SJCRH30 (cell line): ENCODE measurements at regions not wholly inside any gene's neighbourhood (a gene's known extent, or its start where the extent isn't known, plus 50 kb on each side); places are given as distances from the start of the nearest gene placed in this dataset.

Experiments
- DNase-seq, 2 experiments: peaks; one replicate each; pipeline ENCODE4 v3.0.0-alpha.2; 2015 to 2020
- H3K27ac ChIP-seq: fragments of 250-450 bp; sonication (Bioruptor Pico); 2 replicates; pipeline ENCODE4 v1.5.1; 2020; ENCODE audit warnings: mild to moderate bottlenecking, moderate library complexity
- H3K27me3 ChIP-seq: fragments of 250-450 bp; sonication (Bioruptor Pico); 2 replicates; pipeline ENCODE4 v1.5.1; 2020; ENCODE audit warnings: mild to moderate bottlenecking, moderate library complexity
- H3K36me3 ChIP-seq: fragments of 250-450 bp; sonication (Bioruptor Pico); 2 replicates; pipeline ENCODE4 v1.5.1; 2020; ENCODE audit warnings: mild to moderate bottlenecking, moderate library complexity
- H3K4me1 ChIP-seq: fragments of 250-450 bp; sonication (Bioruptor Pico); 2 replicates; pipeline ENCODE4 v1.5.1; 2020; ENCODE audit warnings: mild to moderate bottlenecking, moderate library complexity
- H3K4me3 ChIP-seq: fragments of 250-450 bp; sonication (Bioruptor Pico); 2 replicates; pipeline ENCODE4 v1.5.1; 2020; ENCODE audit warnings: mild to moderate bottlenecking, moderate library complexity
- H3K9me3 ChIP-seq: fragments of 250-450 bp; sonication (Bioruptor Pico); replicated peaks from 2 replicates; pipeline ENCODE4 v1.5.1; 2020; ENCODE audit warnings: mild to moderate bottlenecking, moderate library complexity

DNA sequence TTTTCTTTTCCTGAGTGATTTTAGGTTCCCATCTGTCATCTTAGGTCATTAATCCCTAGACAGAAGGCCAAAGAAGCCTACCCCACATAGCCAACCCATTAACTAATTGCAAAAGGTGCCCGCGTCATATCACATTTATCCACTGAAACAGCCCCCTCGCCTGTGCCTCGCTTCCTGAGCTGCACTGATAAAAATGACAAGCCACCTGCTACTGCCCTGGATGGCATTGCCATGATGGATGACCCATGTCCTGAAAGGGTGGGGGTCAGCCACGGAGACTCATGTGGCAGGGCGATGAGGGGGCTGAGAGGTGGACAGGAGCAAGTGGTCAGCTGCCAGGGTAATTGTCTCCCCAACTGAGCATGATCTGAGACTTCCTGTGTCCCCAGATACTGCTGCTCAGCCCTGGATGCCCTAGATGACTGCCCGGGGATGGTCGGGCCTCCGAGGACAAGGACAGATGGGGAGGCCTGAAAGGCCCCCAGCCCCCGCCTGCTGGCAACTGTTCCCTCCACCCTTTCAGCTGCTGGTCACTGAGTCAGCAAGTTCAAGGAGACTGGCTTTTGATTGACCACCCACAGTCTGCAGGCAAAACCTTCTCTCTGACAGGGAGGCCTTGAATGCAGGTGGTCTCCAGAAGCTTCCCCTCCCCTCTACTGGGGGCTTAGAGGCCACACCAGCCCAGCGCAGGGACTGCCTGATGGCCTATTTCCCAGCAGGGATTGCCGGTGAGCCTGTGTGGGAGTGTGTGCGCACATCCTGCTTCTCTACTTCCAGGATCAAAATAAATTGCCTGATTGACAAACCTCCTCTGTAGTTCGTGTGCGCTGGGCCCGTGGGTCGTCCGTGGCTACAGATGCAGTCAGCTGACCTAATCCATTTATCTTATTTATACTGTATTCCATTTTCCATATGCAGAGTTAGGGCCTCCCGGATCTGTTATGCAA lies 496.3 kb downstream of the BCOR start:
- H3K27ac ChIP-seq: peak overlapping the region; percentile 70
- peak; percentile 76 to 78 for DNase-seq

DNA sequence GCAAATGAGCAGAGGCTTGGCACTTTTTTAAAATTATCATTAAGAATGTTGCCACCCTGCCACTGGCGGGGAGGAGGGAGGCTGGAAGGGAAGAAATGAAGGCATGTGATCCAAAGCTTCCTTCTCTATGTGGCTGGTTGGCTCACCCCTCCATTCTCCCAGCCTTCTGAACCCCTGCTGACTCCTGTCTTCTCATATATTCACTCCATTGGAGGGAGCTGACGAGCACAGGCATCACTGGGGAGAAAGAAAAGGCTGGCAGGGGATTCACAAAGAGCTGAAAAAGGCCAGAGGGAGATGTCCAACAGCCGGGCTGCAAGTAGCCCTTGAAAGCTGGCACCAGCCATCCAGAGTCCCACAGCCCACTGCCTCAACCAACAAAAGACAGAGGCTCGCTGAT lies 495.6 kb downstream of the BCOR start:
- Histone ChIP-seq H3K9me3 (no peaks in the 10 kb centered on the region), H3K27ac (peak overlapping the region; percentile 70), H3K4me3 (no peak overlapping the region), H3K4me1 (peaks cover 40% of the 10 kb centered on the region), H3K27me3 (no peaks in the 10 kb centered on the region), H3K36me3 (no peaks in the 10 kb centered on the region)
- DNase-seq: peak; percentile 21 to 49

More for the DNA sequence above, 496.3 kb downstream of the BCOR start:
- Histone ChIP-seq H3K9me3 (no peaks in the 10 kb centered on the region), H3K4me3 (no peak overlapping the region), H3K27me3 (no peaks in the 10 kb centered on the region), H3K36me3 (no peaks in the 10 kb centered on the region), H3K4me1 (peaks cover 40% of the 10 kb centered on the region)

DNA sequence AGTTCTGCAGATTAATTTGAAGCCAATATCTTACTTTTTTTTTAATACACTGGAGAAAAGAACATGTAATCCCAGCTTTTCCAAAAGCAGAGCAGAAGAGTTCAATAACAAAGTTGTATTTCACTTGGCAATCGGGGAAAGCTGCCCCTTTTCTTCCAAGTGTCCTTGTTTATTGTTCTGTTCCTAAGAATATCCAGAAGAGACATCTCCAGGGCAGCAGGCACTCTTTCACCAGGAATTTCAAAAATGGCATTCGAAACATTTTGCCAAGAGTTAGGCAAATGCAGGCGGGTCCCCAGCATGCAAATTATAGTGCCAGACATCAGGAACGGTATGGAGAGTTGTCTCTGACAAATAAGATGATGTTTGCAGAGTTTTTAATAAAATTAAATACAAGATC lies 494.5 kb downstream of the BCOR start:
- peaks cover 40% of the 10 kb centered on the region for H3K4me1 ChIP-seq
- H3K27ac ChIP-seq: no peak overlapping the region

DNA sequence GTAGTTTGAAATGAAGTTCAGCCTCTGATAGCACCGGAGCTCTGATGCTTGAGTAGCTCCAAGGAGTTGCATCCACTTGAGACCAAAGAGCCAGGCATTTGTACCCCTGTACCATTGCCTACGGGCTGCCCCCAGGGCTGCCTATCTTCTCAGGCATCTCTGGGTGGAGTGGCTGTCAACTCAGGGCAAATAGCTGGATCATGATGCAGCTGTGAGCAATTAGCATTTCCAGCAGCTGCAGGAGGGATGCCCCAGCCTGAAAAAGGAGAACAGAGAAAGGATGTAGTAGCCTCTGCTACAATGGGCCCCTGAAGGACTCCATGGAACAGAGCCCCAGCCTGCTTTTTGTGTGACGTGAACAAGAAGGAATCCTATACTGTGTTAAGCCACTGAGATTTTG lies 492.6 kb downstream of the BCOR start:
- peaks cover 40% of the 10 kb centered on the region for H3K4me1 ChIP-seq
- DNase-seq: peak; percentile 80 to 86

More for the DNA sequence above, 494.5 kb downstream of the BCOR start:
- Histone ChIP-seq H3K36me3 (no peaks in the 10 kb centered on the region), H3K27me3 (no peaks in the 10 kb centered on the region), H3K4me3 (no peak overlapping the region), H3K9me3 (no peaks in the 10 kb centered on the region)
- DNase-seq: no peak

DNA sequence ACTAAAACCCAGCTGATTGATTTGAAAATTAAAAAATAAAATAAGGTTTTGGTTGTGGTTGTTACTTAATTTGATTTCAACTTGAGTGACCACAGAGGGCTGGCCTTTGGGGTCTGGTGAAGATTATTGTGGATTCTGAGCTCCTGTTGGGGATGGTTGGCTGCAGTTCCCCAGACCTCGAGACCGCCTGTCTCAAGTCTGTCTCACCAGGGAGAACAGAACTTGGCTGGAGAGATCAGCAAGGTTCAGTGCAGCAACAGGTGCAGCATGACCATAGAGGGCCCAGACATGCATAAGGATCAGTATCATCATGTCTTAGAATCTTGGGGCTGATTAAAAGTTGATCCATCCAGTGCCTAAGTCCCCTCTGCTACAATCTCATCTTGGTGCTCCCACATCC lies 491.9 kb downstream of the BCOR start:
- no peak overlapping the region for H3K4me3 ChIP-seq
- DNase-seq: peak in 1 of 2 experiments; percentile 37
- no peaks in the 10 kb centered on the region for H3K9me3 ChIP-seq
- peak overlapping the region; percentile 63 for H3K27ac ChIP-seq
- H3K27me3 ChIP-seq: no peaks in the 10 kb centered on the region
- H3K36me3 ChIP-seq: no peaks in the 10 kb centered on the region
- peaks cover 40% of the 10 kb centered on the region for H3K4me1 ChIP-seq

More for the DNA sequence above, 492.6 kb downstream of the BCOR start:
- Histone ChIP-seq H3K4me3 (no peak overlapping the region), H3K36me3 (no peaks in the 10 kb centered on the region), H3K27me3 (no peaks in the 10 kb centered on the region), H3K27ac (peak overlapping the region; percentile 63), H3K9me3 (no peaks in the 10 kb centered on the region)

DNA sequence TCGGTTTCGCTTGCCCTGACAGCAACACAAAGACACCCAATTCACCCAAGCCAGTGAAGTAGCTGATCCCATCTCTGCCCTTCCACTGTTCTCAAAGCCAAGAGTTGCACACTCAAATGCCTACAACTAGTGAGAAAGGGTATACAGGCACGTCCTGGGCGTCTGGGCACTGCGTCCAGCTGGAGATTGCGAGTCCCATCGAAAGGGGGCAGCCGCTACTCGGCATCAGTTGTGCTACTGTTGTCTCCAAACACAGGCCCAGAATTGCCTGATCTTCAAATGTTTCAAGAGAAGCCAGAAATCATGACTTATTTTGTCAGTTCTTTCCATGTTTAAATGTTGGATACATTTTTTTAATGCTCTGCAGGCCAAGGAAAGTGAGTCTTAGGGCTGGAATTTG lies 487.8 kb downstream of the BCOR start:
- no peak overlapping the region for H3K4me3 ChIP-seq
- H3K27me3 ChIP-seq: no peaks in the 10 kb centered on the region
- peaks cover 11% of the 10 kb centered on the region for H3K4me1 ChIP-seq
- H3K9me3 ChIP-seq: no peaks in the 10 kb centered on the region
- no peaks in the 10 kb centered on the region for H3K36me3 ChIP-seq
- DNase-seq: no peak
- no peak overlapping the region for H3K27ac ChIP-seq

DNA sequence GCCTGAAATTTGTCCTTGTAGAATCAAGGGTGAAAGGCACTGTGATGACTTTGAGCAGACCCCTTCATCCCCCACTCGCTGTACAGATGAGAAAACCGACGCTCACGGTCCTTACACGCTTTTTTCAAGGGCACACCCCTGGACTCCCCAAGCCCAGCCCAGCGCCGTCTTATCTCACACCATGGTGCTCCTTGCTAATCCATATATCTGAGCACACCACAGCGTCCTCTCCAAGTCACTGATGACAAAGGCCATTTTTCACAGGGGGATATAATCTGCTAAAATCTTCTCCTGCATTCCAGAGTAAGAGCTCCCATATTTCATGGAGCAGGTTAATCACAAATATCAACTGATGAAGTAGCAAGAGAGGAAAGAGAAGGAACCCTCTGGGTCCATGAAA lies 486.3 kb downstream of the BCOR start:
- no peaks in the 10 kb centered on the region for H3K4me1 ChIP-seq
- DNase-seq: no peak
- H3K36me3 ChIP-seq: no peaks in the 10 kb centered on the region
- no peak overlapping the region for H3K27ac ChIP-seq
- no peak overlapping the region for H3K4me3 ChIP-seq
- H3K9me3 ChIP-seq: no peaks in the 10 kb centered on the region
- no peaks in the 10 kb centered on the region for H3K27me3 ChIP-seq

DNA sequence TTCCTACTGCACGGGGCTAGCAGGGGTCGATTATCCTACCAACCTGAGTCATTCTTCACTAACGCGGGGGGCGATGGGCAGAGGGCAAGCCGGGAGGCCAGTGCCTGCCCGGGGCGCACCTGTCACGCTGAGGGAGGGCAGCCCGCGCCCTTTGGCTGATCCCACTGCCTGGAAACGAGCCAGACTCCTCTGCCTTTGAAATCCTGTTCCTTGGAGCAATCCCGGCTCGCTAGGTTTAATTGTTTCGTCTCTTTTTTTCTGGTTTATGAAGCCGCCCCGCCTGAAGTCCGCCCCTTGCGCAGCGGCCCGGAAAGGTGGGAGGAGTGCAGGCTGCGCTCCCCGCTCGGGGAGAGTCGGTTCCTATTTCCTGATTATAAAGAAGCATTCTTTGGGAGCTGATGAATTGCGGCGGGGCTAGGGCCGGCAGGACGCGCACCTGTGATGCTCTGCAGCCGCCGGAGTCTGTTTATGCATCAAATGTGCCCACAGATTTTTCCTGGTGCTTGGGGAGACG lies 484.2 kb downstream of the BCOR start:
- peak overlapping the region; percentile 42 for H3K4me3 ChIP-seq
- peak overlapping the region; percentile 68 for H3K27ac ChIP-seq
- no peaks in the 10 kb centered on the region for H3K27me3 ChIP-seq
- DNase-seq: peak; percentile 87 to 88
- H3K9me3 ChIP-seq: no peaks in the 10 kb centered on the region
- no peaks in the 10 kb centered on the region for H3K36me3 ChIP-seq
- H3K4me1 ChIP-seq: no peaks in the 10 kb centered on the region

DNA sequence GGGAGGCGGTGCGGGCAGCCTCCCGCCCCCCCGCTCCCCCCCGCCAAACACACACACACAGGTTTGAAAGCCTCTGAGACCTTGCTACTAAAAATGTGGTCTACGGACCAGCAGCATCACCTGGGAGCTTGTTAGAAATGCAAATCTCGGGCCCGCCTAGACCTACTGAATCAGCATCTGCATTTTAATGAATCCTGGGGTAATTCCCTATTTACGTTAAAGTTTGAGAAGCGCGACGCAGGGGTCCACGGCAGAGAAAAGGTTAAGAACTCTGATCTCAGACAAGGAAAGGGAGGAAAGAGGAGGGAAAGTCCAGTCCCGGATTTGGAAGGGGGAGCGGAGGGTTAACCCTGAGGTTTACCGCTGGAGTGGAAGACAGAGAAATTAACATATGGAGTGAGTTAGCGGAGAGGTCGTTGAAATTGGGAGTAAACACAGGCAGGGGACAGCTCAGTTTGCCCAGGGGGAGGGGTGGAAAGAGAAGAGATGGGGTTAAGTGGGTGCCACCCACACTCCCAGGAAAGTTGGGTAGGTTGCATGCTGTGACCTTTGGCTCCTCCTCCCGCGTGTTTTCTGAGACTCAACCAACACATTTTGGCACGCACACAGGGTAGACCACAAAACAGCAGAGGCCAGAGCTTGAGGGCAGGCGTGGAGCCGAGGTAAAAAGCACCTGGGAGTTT lies 483.6 kb downstream of the BCOR start:
- H3K36me3 ChIP-seq: no peaks in the 10 kb centered on the region
- H3K9me3 ChIP-seq: no peaks in the 10 kb centered on the region
- peak; percentile 30 to 43 for DNase-seq
- no peaks in the 10 kb centered on the region for H3K4me1 ChIP-seq
- H3K27ac ChIP-seq: peak overlapping the region; percentile 68
- no peaks in the 10 kb centered on the region for H3K27me3 ChIP-seq
- H3K4me3 ChIP-seq: peak overlapping the region; percentile 42

DNA sequence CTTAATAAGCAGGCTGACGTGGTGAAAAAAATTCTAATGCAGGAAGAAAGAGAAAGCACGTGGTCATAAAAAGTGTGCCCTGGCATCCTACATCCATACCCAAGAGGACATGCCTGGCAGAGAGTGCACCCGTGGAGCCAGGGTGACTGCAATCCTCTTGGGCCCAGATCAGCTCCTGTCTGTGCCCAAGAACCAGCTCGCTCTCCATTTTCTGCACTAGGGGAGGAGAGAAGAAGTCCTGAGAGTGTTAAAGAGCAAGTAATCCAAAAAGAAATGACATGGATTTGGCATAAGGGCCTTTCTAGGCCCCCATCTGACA lies 483.1 kb downstream of the BCOR start:
- no peaks in the 10 kb centered on the region for H3K27me3 ChIP-seq

DNA sequence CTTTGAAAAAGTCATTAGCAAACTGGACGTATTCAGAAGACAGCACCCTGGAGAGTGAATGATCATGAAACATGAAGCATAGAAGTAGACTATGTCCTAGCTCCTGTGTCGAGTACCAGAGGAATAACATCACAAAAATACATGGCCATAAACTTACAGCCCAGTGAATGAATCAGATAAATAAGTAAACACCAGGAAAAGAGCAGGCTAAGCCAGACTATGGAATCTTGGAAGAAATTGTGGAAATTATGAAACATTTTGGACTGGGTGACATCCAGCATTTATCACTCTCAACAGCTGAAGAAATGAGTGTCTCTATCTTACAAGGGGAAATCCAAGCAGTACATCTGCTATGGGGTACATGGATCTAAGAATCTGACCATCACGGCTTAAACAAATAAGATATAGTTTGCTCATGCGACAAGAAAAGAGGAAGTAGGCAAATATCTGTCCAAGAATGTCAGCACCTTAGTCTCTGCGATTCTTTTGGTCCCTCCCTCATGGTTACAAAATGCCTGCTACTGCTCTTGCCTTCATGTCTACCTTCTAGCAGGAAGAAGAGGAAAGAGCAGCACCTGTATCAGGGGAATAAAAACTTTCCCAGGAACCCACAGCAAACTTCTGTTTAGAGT lies 481.5 kb downstream of the BCOR start:
- Histone ChIP-seq H3K4me1 (no peaks in the 10 kb centered on the region), H3K27me3 (no peaks in the 10 kb centered on the region), H3K27ac (no peak overlapping the region), H3K36me3 (no peaks in the 10 kb centered on the region), H3K9me3 (no peaks in the 10 kb centered on the region), H3K4me3 (no peak overlapping the region)
- DNase-seq: no peak

More for the DNA sequence above, 483.1 kb downstream of the BCOR start:
- DNase-seq: no peak
- Histone ChIP-seq H3K9me3 (no peaks in the 10 kb centered on the region), H3K4me1 (no peaks in the 10 kb centered on the region), H3K27ac (peak overlapping the region; percentile 68), H3K36me3 (no peaks in the 10 kb centered on the region), H3K4me3 (peak overlapping the region; percentile 42; the same call in 1 of the 2 replicates)

DNA sequence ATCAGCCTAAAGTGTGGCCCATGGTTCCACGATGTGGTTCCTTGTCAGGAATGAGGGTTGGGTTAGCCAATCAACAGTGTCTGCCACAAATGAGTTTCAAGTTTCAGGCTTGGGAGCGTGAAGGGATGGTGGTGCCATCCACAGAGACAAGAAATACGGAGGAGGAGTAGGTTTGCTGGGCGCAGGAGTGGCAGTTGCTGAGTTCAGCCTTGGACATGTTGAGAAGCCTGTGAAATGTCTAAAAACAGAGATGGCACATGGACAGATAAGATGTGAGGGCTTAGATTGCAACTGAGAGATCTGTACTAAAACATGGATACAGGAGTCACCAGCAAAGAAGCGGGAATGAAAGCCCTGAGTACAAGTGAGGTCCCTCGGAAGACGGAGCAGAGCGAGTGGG lies 481.0 kb downstream of the BCOR start:
- no peak overlapping the region for H3K4me3 ChIP-seq
- no peaks in the 10 kb centered on the region for H3K27me3 ChIP-seq
- no peak for DNase-seq
- no peak overlapping the region for H3K27ac ChIP-seq
- H3K36me3 ChIP-seq: no peaks in the 10 kb centered on the region
- H3K4me1 ChIP-seq: no peaks in the 10 kb centered on the region
- no peaks in the 10 kb centered on the region for H3K9me3 ChIP-seq

DNA sequence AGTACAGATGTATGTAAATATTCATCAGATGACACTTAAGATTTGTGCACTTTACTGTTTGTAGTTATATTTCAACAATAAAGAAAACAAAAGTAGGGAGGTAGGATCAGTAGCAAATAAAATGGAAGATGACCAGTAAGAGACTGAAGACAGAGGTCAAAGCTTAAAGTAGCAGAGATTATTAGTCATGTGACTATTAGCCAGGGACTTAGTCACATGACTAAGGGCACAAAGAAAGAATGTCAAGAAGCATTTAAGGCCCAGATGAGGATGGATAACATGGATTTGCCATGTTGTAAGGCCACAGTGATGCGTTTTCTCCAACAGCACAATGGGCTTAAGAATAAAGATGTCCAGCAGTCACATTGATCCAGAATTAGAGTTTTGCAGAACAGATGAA lies 479.6 kb downstream of the BCOR start:
- no peaks in the 10 kb centered on the region for H3K36me3 ChIP-seq
- DNase-seq: no peak
- H3K4me3 ChIP-seq: no peak overlapping the region
- H3K27ac ChIP-seq: no peak overlapping the region
- no peaks in the 10 kb centered on the region for H3K9me3 ChIP-seq
- H3K27me3 ChIP-seq: no peaks in the 10 kb centered on the region
- no peaks in the 10 kb centered on the region for H3K4me1 ChIP-seq

DNA sequence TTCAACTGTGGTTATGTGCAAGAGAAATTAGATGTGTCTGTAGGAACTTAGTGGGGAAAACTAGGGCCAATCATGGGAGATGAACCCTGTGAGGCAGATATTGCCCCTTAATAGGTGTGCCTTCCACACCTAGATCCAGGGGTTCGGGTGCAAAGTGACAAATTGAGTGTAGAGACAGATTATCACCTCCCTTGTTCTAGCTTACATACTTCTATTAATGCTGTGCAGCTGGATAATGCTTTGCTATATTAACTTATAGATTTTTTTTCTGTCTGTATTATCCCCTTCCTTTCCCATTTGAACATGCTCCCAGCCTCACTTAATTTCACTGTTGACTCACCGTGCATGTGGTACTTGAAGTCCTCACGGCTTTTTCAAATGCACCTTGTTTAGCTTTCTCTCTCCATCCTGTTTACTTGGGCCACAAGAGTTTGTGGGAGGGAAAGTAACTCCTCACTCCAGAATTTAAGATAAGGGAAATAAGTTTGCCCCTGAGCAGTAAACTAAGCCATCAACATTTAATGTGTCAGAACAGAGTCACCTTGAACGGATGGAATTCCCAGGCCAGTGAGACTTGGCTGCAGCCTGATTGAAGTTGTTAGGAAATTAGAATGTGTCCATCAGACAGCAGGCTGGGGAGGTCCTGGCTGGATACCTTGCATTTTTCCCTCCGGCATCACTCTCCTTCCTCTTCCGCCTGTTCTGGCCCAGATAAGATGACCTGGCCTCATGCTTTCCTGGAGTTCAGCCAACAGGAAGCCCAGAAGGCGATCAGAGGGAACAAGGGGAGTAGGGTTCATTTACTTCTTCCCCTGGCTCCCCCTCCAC lies 478.4 kb downstream of the BCOR start:
- DNase-seq: no peak
- no peaks in the 10 kb centered on the region for H3K27me3 ChIP-seq
- H3K9me3 ChIP-seq: no peaks in the 10 kb centered on the region
- no peak overlapping the region for H3K4me3 ChIP-seq
- H3K27ac ChIP-seq: no peak overlapping the region
- no peaks in the 10 kb centered on the region for H3K4me1 ChIP-seq
- H3K36me3 ChIP-seq: no peaks in the 10 kb centered on the region
